Spleen (tissue), 7 donors: ENCODE measurements at regions not wholly inside any gene's neighbourhood (a gene's known extent, or its start where the extent isn't known, plus 50 kb on each side); places are given as distances from the start of the nearest gene placed in this dataset.
"Not testable (repeated sequence)": the region's sequence is repeated elsewhere in the genome, so short reads cannot be mapped to it uniquely, and the experiment has no call there.

Experiments
- POLR2A ChIP-seq, 3 donors: fragments of 450-650 bp; IDR thresholded peaks; one replicate each; pipeline ENCODE4 v1.5.1; 2017; ENCODE audit warnings: antibody characterized with exemption in 3 of 3, mild to moderate bottlenecking in 1 of 3
- TF ChIP-seq, protein P1 (sequence below), 11 experiments: fragments of 200-600 bp in 7 of 11; fragments of 450-650 bp in 4 of 11; sonication (generic) in 4 of 11; IDR thresholded peaks in 8 of 11; conservative IDR thresholded peaks in 3 of 11; 1 replicate in 7 of 11; 2 replicates in 4 of 11; pipeline versions ENCODE4 v1.4.0 to v1.8.0; 2016 to 2021; ENCODE audit warnings: antibody characterized with exemption in 11 of 11, inconsistent platforms in 4 of 11, mild to moderate bottlenecking in 1 of 11
- donor health status: DM: no; HTN: no; CAD: no; lungs with moderate emphysema.
- donor health status: DM: no; HTN: no; CAD: no.
- donor health status: DM: no; HTN: no; CAD: no.

- TF ChIP-seq, protein P1, sequence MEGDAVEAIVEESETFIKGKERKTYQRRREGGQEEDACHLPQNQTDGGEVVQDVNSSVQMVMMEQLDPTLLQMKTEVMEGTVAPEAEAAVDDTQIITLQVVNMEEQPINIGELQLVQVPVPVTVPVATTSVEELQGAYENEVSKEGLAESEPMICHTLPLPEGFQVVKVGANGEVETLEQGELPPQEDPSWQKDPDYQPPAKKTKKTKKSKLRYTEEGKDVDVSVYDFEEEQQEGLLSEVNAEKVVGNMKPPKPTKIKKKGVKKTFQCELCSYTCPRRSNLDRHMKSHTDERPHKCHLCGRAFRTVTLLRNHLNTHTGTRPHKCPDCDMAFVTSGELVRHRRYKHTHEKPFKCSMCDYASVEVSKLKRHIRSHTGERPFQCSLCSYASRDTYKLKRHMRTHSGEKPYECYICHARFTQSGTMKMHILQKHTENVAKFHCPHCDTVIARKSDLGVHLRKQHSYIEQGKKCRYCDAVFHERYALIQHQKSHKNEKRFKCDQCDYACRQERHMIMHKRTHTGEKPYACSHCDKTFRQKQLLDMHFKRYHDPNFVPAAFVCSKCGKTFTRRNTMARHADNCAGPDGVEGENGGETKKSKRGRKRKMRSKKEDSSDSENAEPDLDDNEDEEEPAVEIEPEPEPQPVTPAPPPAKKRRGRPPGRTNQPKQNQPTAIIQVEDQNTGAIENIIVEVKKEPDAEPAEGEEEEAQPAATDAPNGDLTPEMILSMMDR (IDR thresholded peaks at IDR 0.05 in 8 of 11, conservative IDR thresholded peaks at IDR 0.05 in 3 of 11) = not testable (repeated sequence)
- TF ChIP-seq POLR2A (IDR thresholded peaks at IDR 0.05) = not testable (repeated sequence)
Observed at GRCh38 chr16:21510869-21511255, 88.5 kb upstream of the METTL9 start.
